IMR-90 (cell line): ENCODE measurements at regions not wholly inside any gene's neighbourhood (a gene's known extent, or its start where the extent isn't known, plus 50 kb on each side); places are given as distances from the start of the nearest gene placed in this dataset.

Experiments
- ATAC-seq: fragments of 200-7000 bp; cut with Tn5 transposase; 2 replicates; pipeline ENCODE4 v1.9.1; 2020; ENCODE audit warnings: low read depth, mild to moderate bottlenecking, moderate library complexity
- BruUV-seq: library from RNA; stranded (reverse); fragments of 400-500 nt; replicated peaks from 2 replicates; lab custom pipeline; 2021; lab: Mats Ljungman, UMichigan
- CTCF ChIA-PET: fragments of 300-600 bp; formaldehyde crosslinking; extraction: SDS; loops from one replicate; lab custom pipeline; 2021; ENCODE audit warnings: antibody characterized with exemption; lab: Yijun Ruan, JAX
- POLR2A ChIA-PET: fragments of 300-600 bp; sonication (Branson Sonifier 250); formaldehyde crosslinking; loops from one replicate; lab custom pipeline; 2022; ENCODE audit warnings: antibody characterized with exemption; ENCODE audit not compliant: unreplicated experiment; lab: Charles Lee
- DNase-seq: peaks from one replicate; pipeline ENCODE4 v3.0.0; 2013
- H2AFZ ChIP-seq: replicated peaks from 2 replicates; pipeline ENCODE3; 2013; ENCODE audit warnings: low read length, mild to moderate bottlenecking; ENCODE audit not compliant: poor library complexity
- H2AK5ac ChIP-seq: 2 replicates; pipeline ENCODE4 v1.6.1; 2013; ENCODE audit warnings: low read depth, low read length, inconsistent platforms
- H2AK9ac ChIP-seq: replicated peaks from 2 replicates; pipeline ENCODE3; 2013; ENCODE audit warnings: mild to moderate bottlenecking, low read depth, low read length, moderate library complexity; ENCODE audit not compliant: poor library complexity
- H2BK120ac ChIP-seq: 2 replicates; pipeline ENCODE4 v1.6.1; 2013; ENCODE audit warnings: low read depth, low read length, inconsistent platforms
- H2BK15ac ChIP-seq: 3 replicates; pipeline ENCODE4 v1.6.1; 2013; ENCODE audit warnings: low read depth, low read length, inconsistent platforms
- H2BK20ac ChIP-seq: 2 replicates; pipeline ENCODE4 v1.6.1; 2013; ENCODE audit warnings: low read depth, mild to moderate bottlenecking, inconsistent platforms, low read length, moderate library complexity
- H2BK5ac ChIP-seq: 2 replicates; pipeline ENCODE4 v1.6.1; 2013; ENCODE audit warnings: mild to moderate bottlenecking, low read depth, low read length, inconsistent platforms; ENCODE audit not compliant: poor library complexity, severe bottlenecking
- H3K14ac ChIP-seq: replicated peaks from 2 replicates; pipeline ENCODE4 v1.6.1; 2013; ENCODE audit warnings: low read depth, low read length, inconsistent platforms
- H3K18ac ChIP-seq: 2 replicates; pipeline ENCODE4 v1.6.1; 2013; ENCODE audit warnings: low read depth, low read length, control low read depth
- H3K23ac ChIP-seq: 2 replicates; pipeline ENCODE4 v1.6.1; 2013; ENCODE audit warnings: low read depth, low read length, inconsistent platforms
- H3K27ac ChIP-seq: 2 replicates; pipeline ENCODE4 v1.5.1; 2013; ENCODE audit warnings: mild to moderate bottlenecking, control low read depth, low read length; ENCODE audit not compliant: insufficient read depth
- H3K27me3 ChIP-seq: 2 replicates; pipeline ENCODE4 v1.6.1; 2013; ENCODE audit warnings: low read length; ENCODE audit not compliant: control insufficient read depth, insufficient read depth
- H3K36me3 ChIP-seq: 2 replicates; pipeline ENCODE4 v1.6.1; 2013; ENCODE audit warnings: low read length, mixed read lengths; ENCODE audit not compliant: control insufficient read depth, insufficient read depth
- H3K4ac ChIP-seq: 2 replicates; pipeline ENCODE4 v1.6.1; 2013; ENCODE audit warnings: low read depth, low read length, inconsistent platforms
- H3K4me1 ChIP-seq: 2 replicates; pipeline ENCODE4 v1.6.1; 2013; ENCODE audit warnings: low read length, mixed read lengths; ENCODE audit not compliant: control insufficient read depth, insufficient read depth
- H3K4me2 ChIP-seq: 2 replicates; pipeline ENCODE4 v1.6.1; 2013; ENCODE audit warnings: low read depth, mild to moderate bottlenecking, control low read depth, low read length, moderate library complexity
- H3K4me3 ChIP-seq: 2 replicates; pipeline ENCODE4 v1.5.1; 2013; ENCODE audit warnings: low read depth, mild to moderate bottlenecking, control low read depth, low read length, moderate library complexity; ENCODE audit not compliant: insufficient read depth
- H3K56ac ChIP-seq: 2 replicates; pipeline ENCODE4 v1.6.1; 2013; ENCODE audit warnings: low read length, inconsistent platforms; ENCODE audit not compliant: insufficient read depth; ENCODE audit errors: extremely low read depth
- H3K79me1 ChIP-seq, 2 experiments: 2 replicates each; pipeline ENCODE4 v1.6.1; 2013; ENCODE audit warnings: low read length in 2 of 2, inconsistent platforms in 1 of 2, low read depth in 1 of 2
- H3K9ac ChIP-seq: 2 replicates; pipeline ENCODE4 v1.6.1; 2013; ENCODE audit warnings: low read depth, low read length, control low read depth
- H3K9me1 ChIP-seq: 2 replicates; pipeline ENCODE4 v1.6.1; 2013; ENCODE audit warnings: low read length, inconsistent platforms; ENCODE audit not compliant: insufficient read depth
- H3K9me3 ChIP-seq: 2 replicates; pipeline ENCODE4 v1.6.1; 2013; ENCODE audit warnings: low read length; ENCODE audit not compliant: control insufficient read depth, insufficient read depth
- H4K20me1 ChIP-seq: 2 replicates; pipeline ENCODE4 v1.6.1; 2013; ENCODE audit warnings: low read length, inconsistent platforms; ENCODE audit not compliant: insufficient read depth
- H4K5ac ChIP-seq: 2 replicates; pipeline ENCODE4 v1.6.1; 2013; ENCODE audit warnings: mild to moderate bottlenecking, low read depth, low read length, control low read depth
- H4K8ac ChIP-seq, 2 experiments: 2 replicates each; pipeline ENCODE4 v1.6.1; 2013; ENCODE audit warnings: low read depth in 2 of 2, low read length in 2 of 2, control low read depth in 1 of 2, inconsistent platforms in 1 of 2
- H4K91ac ChIP-seq: 2 replicates; pipeline ENCODE4 v1.6.1; 2013; ENCODE audit warnings: low read depth, low read length, inconsistent platforms; ENCODE audit not compliant: insufficient read depth
- BHLHE40 ChIP-seq: fragments of 150-350 bp; IDR thresholded peaks from 2 replicates; pipeline ENCODE4 v1.6.1; 2016; ENCODE audit warnings: mild to moderate bottlenecking, low read depth, low read length
- CHD1 ChIP-seq: IDR thresholded peaks from 2 replicates; pipeline ENCODE4 v1.6.1; 2012; ENCODE audit warnings: low read depth, low read length, improper control_type of control experiment
- FOS ChIP-seq: fragments of 150-350 bp; IDR thresholded peaks from 2 replicates; pipeline ENCODE4 v1.6.1; 2016; ENCODE audit warnings: low read depth, low read length
- MAFK ChIP-seq: IDR thresholded peaks from 2 replicates; pipeline ENCODE4 v1.6.1; 2012; ENCODE audit warnings: low read depth, low read length, improper control_type of control experiment
- MXI1 ChIP-seq: IDR thresholded peaks from 2 replicates; pipeline ENCODE4 v1.6.1; 2012; ENCODE audit warnings: low read depth, mild to moderate bottlenecking, low read length, moderate library complexity, borderline replicate concordance
- NFE2L2 ChIP-seq: fragments of 150-350 bp; IDR thresholded peaks from 2 replicates; pipeline ENCODE4 v1.6.1; 2016; ENCODE audit warnings: low read depth, mild to moderate bottlenecking, low read length
- RAD21 ChIP-seq: IDR thresholded peaks from 2 replicates; pipeline ENCODE4 v1.6.1; 2012; ENCODE audit warnings: low read length, improper control_type of control experiment
- RCOR1 ChIP-seq: IDR thresholded peaks from 2 replicates; pipeline ENCODE4 v1.6.1; 2012; ENCODE audit warnings: mild to moderate bottlenecking, low read length, improper control_type of control experiment; ENCODE audit not compliant: insufficient replicate concordance
- RFX5 ChIP-seq: IDR thresholded peaks from 2 replicates; pipeline ENCODE4 v1.8.0; 2012; ENCODE audit warnings: low read depth, mild to moderate bottlenecking, low read length, moderate library complexity
- SMC3 ChIP-seq: fragments of 150-350 bp; IDR thresholded peaks from 2 replicates; pipeline ENCODE4 v1.6.1; 2016; ENCODE audit warnings: low read depth, mild to moderate bottlenecking, antibody characterized with exemption, low read length, moderate library complexity
- WGBS, 2 experiments: methylation state at CpG; one replicate each; pipeline versions ENCODE4 v1.1.5 to v1.1.7; 2013; ENCODE audit warnings: missing lambda C conversion rate in 2 of 2; ENCODE audit not compliant: insufficient read length in 1 of 2; ENCODE audit errors: extremely low coverage in 2 of 2; 5-methylcytosine and 5-hydroxymethylcytosine counted together
- dilution Hi-C: fragments of 300-500 bp; cut with HindIII; formaldehyde crosslinking; loops from one replicate; pipeline ENCODE4 v1.14.3; 2018; ENCODE audit warnings: low sequenced_read_pairs; ENCODE audit not compliant: unreplicated experiment
- in situ Hi-C: fragments of 300-500 bp; cut with MboI; formaldehyde crosslinking; loops from 3 replicates; pipeline ENCODE4 v1.14.3; 2019; ENCODE audit warnings: low sequenced_read_pairs, inconsistent platforms, mixed read lengths
- intact Hi-C: fragments of 100-400 bp; cut with micrococcal nuclease; formaldehyde crosslinking; loops from 2 replicates; pipeline ENCODE4 v1.10.0; 2022
- TF ChIP-seq, protein P1 (sequence below): fragments of 150-350 bp; IDR thresholded peaks from 2 replicates; pipeline ENCODE4 v1.6.1; 2017; ENCODE audit warnings: mild to moderate bottlenecking, antibody characterized with exemption, low read length, low read depth

- no TSS peak for BruUV-seq
- H3K14ac ChIP-seq = no peak overlapping the region
- ATAC-seq = no peak
- CTCF ChIA-PET = no interaction called here
- POLR2A ChIA-PET = no interaction called here
- H2BK5ac ChIP-seq = no peak overlapping the region
- no peak overlapping the region for H3K4ac ChIP-seq
- no peak overlapping the region for H2BK15ac ChIP-seq
- H2BK120ac ChIP-seq = no peak overlapping the region
- H3K36me3 ChIP-seq = no peaks in the 10 kb centered on the region
- H3K4me3 ChIP-seq = no peak overlapping the region
- no peak overlapping the region for H4K91ac ChIP-seq
- H3K23ac ChIP-seq = no peak overlapping the region
- H2AFZ ChIP-seq = no peak overlapping the region
- TF ChIP-seq NFE2L2 (no peak), MAFK (no peak), RFX5 (no peak), FOS (no peak), MXI1 (no peak), RCOR1 (no peak), CHD1 (no peak), SMC3 (no peak), RAD21 (no peak), BHLHE40 (no peak)
- TF ChIP-seq, protein P1, sequence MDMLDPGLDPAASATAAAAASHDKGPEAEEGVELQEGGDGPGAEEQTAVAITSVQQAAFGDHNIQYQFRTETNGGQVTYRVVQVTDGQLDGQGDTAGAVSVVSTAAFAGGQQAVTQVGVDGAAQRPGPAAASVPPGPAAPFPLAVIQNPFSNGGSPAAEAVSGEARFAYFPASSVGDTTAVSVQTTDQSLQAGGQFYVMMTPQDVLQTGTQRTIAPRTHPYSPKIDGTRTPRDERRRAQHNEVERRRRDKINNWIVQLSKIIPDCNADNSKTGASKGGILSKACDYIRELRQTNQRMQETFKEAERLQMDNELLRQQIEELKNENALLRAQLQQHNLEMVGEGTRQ = no peak
- no peak overlapping the region for H3K18ac ChIP-seq
- peaks cover 28% of the 10 kb centered on the region for H3K27me3 ChIP-seq
- no peak overlapping the region for H3K27ac ChIP-seq
- no peaks in the 10 kb centered on the region for H4K20me1 ChIP-seq
- H4K8ac ChIP-seq = no peak overlapping the region
- no peak overlapping the region for H2BK20ac ChIP-seq
- no peaks in the 10 kb centered on the region for H3K9me3 ChIP-seq
- H3K9me1 ChIP-seq = no peaks in the 10 kb centered on the region
- no peak overlapping the region for H3K56ac ChIP-seq
- H3K9ac ChIP-seq = no peak overlapping the region
- no peak overlapping the region for H4K5ac ChIP-seq
- in situ Hi-C loops (no loop called here), intact Hi-C loops (no loop called here), dilution Hi-C loops (no loop called here)
- no peak overlapping the region for H2AK9ac ChIP-seq
- no peaks in the 10 kb centered on the region for H3K4me1 ChIP-seq
- no peak overlapping the region for H3K4me2 ChIP-seq
- DNase-seq = no peak
- H2AK5ac ChIP-seq = no peak overlapping the region
- 53% methylated on average over 5 of the region's 9 CpGs; no CpG with 5 or more reads in 1 of the 2 experiments for WGBS, 2 experiments
- no peaks in the 10 kb centered on the region for H3K79me1 ChIP-seq
These were observed 107.4 kb upstream of the CASZ1 start for GRCh38 chr1:10903821-10904220.
